Breast epithelium (tissue), 3 donors: ENCODE measurements at regions not wholly inside any gene's neighbourhood (a gene's known extent, or its start where the extent isn't known, plus 50 kb on each side); places are given as distances from the start of the nearest gene placed in this dataset.

ENCODE experiments used
- POLR2A ChIP-seq: fragments of 450-650 bp; IDR thresholded peaks from one replicate; pipeline ENCODE4 v1.6.1; 2016; ENCODE audit warnings: antibody characterized with exemption, mild to moderate bottlenecking, moderate library complexity
- POLR2AphosphoS5 ChIP-seq, 3 donors: sonication (generic); formaldehyde crosslinking; IDR thresholded peaks; one replicate each; pipeline ENCODE4 v1.6.1; 2017; ENCODE audit warnings: antibody characterized with exemption in 3 of 3
- TF ChIP-seq, protein P1 (sequence below), 3 donors: fragments of 450-650 bp; IDR thresholded peaks; one replicate each; pipeline ENCODE4 v1.5.1; 2016 to 2017; ENCODE audit warnings: antibody characterized with exemption in 3 of 3, mild to moderate bottlenecking in 3 of 3, moderate library complexity in 3 of 3

DNA sequence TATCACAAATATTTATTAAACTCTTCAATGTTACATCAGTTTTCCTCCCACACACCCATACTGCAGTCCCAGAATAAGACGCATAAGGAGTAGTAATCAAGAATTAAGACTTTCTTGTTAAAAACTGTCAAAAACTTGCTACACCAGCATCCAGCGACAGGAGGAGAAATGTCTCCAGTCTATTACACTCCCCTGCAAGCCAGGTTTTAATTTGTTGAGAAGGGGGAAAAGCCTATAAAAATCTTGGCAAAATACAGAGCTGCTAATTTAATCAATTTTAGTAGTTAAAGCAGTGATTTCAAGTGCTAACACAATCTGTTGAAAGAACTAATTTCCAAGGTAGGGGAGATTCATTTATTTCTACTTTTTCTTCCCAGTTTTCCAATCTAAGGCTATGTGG, 102.0 kb upstream of the MED13 start:
- TF ChIP-seq POLR2A (no peak), POLR2AphosphoS5 (IDR thresholded peaks at IDR 0.05) (no peak)
- TF ChIP-seq, protein P1, sequence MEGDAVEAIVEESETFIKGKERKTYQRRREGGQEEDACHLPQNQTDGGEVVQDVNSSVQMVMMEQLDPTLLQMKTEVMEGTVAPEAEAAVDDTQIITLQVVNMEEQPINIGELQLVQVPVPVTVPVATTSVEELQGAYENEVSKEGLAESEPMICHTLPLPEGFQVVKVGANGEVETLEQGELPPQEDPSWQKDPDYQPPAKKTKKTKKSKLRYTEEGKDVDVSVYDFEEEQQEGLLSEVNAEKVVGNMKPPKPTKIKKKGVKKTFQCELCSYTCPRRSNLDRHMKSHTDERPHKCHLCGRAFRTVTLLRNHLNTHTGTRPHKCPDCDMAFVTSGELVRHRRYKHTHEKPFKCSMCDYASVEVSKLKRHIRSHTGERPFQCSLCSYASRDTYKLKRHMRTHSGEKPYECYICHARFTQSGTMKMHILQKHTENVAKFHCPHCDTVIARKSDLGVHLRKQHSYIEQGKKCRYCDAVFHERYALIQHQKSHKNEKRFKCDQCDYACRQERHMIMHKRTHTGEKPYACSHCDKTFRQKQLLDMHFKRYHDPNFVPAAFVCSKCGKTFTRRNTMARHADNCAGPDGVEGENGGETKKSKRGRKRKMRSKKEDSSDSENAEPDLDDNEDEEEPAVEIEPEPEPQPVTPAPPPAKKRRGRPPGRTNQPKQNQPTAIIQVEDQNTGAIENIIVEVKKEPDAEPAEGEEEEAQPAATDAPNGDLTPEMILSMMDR (IDR thresholded peaks at IDR 0.05), result no peak
